ENCODE measurements at regions not wholly inside any gene's neighbourhood (a gene's known extent, or its start where the extent isn't known, plus 50 kb on each side); places are given as distances from the start of the nearest gene placed in this dataset.

DNA sequence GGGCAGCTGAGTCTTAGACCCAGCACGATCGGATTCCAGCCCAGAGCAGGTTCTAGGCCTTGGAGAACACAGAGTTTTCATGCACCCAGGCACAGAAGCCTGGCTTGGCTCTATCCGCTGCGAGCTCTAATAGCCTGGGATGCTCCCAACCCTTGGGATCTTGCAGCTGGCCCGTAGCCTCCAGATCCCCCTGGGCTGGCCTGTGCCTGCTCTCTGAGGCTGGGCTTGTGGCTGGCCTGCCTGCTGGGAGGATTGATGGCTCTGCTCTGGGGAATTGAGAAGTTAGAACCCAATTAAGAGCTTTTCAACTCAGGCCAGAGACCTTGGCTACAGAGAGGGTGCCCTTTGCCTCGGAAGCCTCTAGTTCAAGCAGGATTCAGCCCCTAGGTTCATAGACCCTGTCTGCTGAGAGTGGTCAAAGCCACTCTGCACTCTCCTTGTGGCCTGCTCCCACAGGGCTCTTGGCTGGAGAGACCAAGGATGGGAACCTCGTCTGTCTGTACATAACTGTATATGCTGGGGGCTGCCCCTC, 64.4 kb downstream of the MAGEF1 start:
- Histone ChIP-seq H3K36me3 (ENCODE audit: control insufficient read depth in 2 of 2, insufficient read depth in 2 of 2, low read length in 1 of 2) (no peaks in the 10 kb centered on the region), H3K27me3 (ENCODE audit: control insufficient read depth in 2 of 2, insufficient read depth in 1 of 2, low read length in 1 of 2) (no peaks in the 10 kb centered on the region), H3K27ac (ENCODE audit: low read depth in 1 of 2, low read length in 1 of 2) (no peak overlapping the region), H3K4me3 (ENCODE audit: low read length in 2 of 2) (no peak overlapping the region), H3K9me3 (ENCODE audit: control insufficient read depth in 2 of 2, insufficient read depth in 1 of 2, low read length in 1 of 2) (no peaks in the 10 kb centered on the region), H3K4me1 (ENCODE audit: control insufficient read depth in 2 of 2, insufficient read depth in 2 of 2, low read length in 2 of 2) (peaks cover 0 to 2% of the 10 kb centered on the region in 2 donors)
- 98% methylated on average over 7 of the region's 7 CpGs for WGBS
- DNase-seq (ENCODE audit: low read depth in 6 of 9, low spot score in 9 of 9): no peak

DNA sequence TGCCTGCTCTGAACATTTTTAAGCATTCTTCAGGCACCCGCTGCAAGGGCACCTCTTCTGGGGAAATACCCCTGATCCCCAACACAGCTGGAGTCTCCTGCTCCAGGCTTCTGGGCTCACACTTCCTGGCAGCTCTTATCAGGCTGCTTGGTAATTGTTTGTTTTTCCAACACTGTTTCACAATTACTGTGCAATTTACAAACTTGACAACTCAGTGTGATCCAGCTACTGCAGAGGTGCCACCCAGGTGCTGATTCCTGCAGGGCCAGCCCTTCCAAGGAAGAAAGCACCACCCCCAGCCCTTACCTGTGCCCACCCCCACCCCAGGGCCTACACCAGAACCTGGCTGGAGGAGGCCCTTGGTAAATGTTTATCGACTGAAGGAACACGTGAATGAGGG, 66.5 kb downstream of the MAGEF1 start:
- Histone ChIP-seq H3K36me3 (ENCODE audit: control insufficient read depth in 2 of 2, insufficient read depth in 2 of 2, low read length in 1 of 2) (no peaks in the 10 kb centered on the region), H3K27me3 (ENCODE audit: control insufficient read depth in 2 of 2, insufficient read depth in 1 of 2, low read length in 1 of 2) (no peaks in the 10 kb centered on the region), H3K4me3 (ENCODE audit: low read length in 2 of 2) (no peak overlapping the region), H3K4me1 (ENCODE audit: control insufficient read depth in 2 of 2, insufficient read depth in 2 of 2, low read length in 2 of 2) (no peaks in the 10 kb centered on the region), H3K27ac (ENCODE audit: low read depth in 1 of 2, low read length in 1 of 2) (no peak overlapping the region), H3K9me3 (ENCODE audit: control insufficient read depth in 2 of 2, insufficient read depth in 1 of 2, low read length in 1 of 2) (no peaks in the 10 kb centered on the region)
- no peak for DNase-seq (ENCODE audit: low read depth in 6 of 9, low spot score in 9 of 9)
- WGBS: 92% methylated on average over 3 of the region's 3 CpGs

DNA sequence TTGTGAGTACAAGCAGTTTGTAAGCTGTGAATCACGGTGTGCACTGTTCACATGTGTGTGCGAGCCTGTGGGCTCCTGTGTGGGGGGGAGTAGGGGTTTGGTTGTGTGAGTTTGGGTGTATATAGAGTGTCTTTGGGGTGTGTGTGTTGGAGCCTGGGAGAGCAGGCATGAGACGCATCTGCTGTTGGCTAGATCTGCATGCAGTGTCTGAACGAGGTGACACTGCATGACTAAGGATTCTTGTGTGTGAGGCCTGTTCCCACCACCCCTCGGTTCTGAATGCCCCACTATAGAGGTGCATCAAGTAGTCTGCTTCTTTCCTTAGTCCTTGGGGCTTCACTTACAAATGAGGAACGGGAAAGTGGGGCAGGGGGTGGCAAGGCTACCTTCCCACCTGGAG, 68.4 kb downstream of the MAGEF1 start:
- Histone ChIP-seq H3K4me1 (ENCODE audit: control insufficient read depth in 2 of 2, insufficient read depth in 2 of 2, low read length in 2 of 2) (peaks cover 0 to 18% of the 10 kb centered on the region in 2 donors), H3K27ac (ENCODE audit: low read depth in 1 of 2, low read length in 1 of 2) (no peak overlapping the region), H3K36me3 (ENCODE audit: control insufficient read depth in 2 of 2, insufficient read depth in 2 of 2, low read length in 1 of 2) (no peaks in the 10 kb centered on the region), H3K9me3 (ENCODE audit: control insufficient read depth in 2 of 2, insufficient read depth in 1 of 2, low read length in 1 of 2) (no peaks in the 10 kb centered on the region), H3K27me3 (ENCODE audit: control insufficient read depth in 2 of 2, insufficient read depth in 1 of 2, low read length in 1 of 2) (no peaks in the 10 kb centered on the region), H3K4me3 (ENCODE audit: low read length in 2 of 2) (no peak overlapping the region)
- DNase-seq (ENCODE audit: low read depth in 6 of 9, low spot score in 9 of 9): no peak
- 76% methylated on average over 6 of the region's 6 CpGs for WGBS

DNA sequence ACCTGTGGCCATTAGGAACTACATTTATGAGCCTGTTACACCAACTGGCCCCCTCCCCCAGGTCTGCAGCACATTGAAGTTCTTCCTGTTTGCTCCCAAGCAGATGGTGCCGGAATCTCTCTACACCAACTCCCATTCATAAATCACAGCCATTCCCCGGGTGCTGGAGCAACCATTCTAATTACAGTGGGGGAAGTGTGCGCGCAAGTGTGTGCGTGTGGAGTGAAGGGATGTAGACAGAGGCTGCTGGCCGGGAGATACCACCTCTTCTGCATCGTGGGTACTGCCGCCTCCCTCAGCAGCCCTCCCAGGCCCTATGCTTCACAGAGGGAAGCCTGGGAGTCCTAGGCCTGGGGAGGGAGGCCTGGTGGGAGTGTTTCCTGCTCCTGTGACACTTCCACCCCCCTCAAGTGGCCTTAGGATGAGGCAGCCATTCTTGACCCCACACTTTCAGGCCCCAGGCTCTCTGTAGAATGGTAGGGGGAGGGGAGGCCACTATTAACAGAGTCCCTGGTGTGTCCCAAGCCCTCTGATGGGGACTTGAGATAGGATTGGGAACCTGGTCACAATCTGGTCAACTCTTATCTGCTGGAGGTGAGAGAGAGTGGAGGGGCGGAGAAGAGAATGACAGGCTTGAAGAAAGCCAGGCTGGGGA, 69.1 kb downstream of the MAGEF1 start:
- WGBS: 55% methylated on average over 9 of the region's 9 CpGs
- no peaks in the 10 kb centered on the region for H3K27me3 ChIP-seq (ENCODE audit: control insufficient read depth in 2 of 2, insufficient read depth in 1 of 2, low read length in 1 of 2)
- H3K9me3 ChIP-seq (ENCODE audit: control insufficient read depth in 2 of 2, insufficient read depth in 1 of 2, low read length in 1 of 2): no peaks in the 10 kb centered on the region
- H3K4me1 ChIP-seq (ENCODE audit: control insufficient read depth in 2 of 2, insufficient read depth in 2 of 2, low read length in 2 of 2): peaks cover 0 to 23% of the 10 kb centered on the region in 2 donors
- no peak for DNase-seq (ENCODE audit: low read depth in 6 of 9, low spot score in 9 of 9)
- H3K4me3 ChIP-seq (ENCODE audit: low read length in 2 of 2): no peak overlapping the region
- no peak overlapping the region for H3K27ac ChIP-seq (ENCODE audit: low read depth in 1 of 2, low read length in 1 of 2)
- H3K36me3 ChIP-seq (ENCODE audit: control insufficient read depth in 2 of 2, insufficient read depth in 2 of 2, low read length in 1 of 2): no peaks in the 10 kb centered on the region

DNA sequence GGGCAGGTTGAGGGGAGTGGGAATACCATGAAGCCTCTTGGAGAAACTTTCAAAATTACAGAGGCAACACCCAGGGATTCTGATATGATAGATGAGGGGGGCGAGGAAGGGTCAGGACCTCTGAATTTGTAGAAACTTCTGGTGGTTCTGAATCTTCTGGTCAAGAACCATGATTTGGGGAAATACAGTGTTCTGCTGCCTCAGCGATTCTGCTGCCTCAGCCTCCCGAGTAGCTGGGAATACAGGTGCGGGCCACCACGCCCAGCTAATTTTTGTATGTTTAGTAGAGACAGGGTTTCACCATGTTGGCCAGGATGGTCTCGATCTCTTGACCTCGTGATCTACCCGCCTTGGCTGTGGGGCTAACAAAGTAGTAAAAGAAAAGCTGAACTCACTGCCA, 70.4 kb downstream of the MAGEF1 start:
- H3K36me3 ChIP-seq (ENCODE audit: control insufficient read depth in 2 of 2, insufficient read depth in 2 of 2, low read length in 1 of 2): no peaks in the 10 kb centered on the region
- DNase-seq (ENCODE audit: low read depth in 6 of 9, low spot score in 9 of 9): no peak
- WGBS: 96% methylated on average over 8 of the region's 8 CpGs
- H3K4me3 ChIP-seq (ENCODE audit: low read length in 2 of 2): no peak overlapping the region
- peaks cover 0 to 35% of the 10 kb centered on the region in 2 donors for H3K4me1 ChIP-seq (ENCODE audit: control insufficient read depth in 2 of 2, insufficient read depth in 2 of 2, low read length in 2 of 2)
- no peaks in the 10 kb centered on the region for H3K27me3 ChIP-seq (ENCODE audit: control insufficient read depth in 2 of 2, insufficient read depth in 1 of 2, low read length in 1 of 2)
- no peaks in the 10 kb centered on the region for H3K9me3 ChIP-seq (ENCODE audit: control insufficient read depth in 2 of 2, insufficient read depth in 1 of 2, low read length in 1 of 2)
- H3K27ac ChIP-seq (ENCODE audit: low read depth in 1 of 2, low read length in 1 of 2): no peak overlapping the region

DNA sequence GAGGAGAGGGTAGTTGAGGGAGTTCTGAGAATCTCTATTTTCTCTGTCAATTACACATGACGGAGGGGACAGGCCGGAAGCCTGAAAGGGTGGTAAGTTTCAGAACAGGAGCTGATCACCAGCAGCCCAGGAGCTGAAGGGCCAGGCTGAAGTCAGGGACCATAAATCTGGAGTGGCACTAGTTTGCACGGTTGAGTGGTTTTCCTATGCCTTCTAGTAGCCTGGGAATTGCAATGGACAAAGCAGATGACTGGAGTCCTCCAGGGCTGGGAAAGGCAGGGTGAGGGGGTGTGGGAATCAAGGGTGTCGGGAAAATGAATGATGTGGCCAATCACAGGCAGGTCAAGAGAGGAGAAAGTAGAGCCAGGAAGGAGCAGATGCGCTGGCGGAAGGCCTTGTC, 72.5 kb downstream of the MAGEF1 start:
- no peak for DNase-seq (ENCODE audit: low read depth in 6 of 9, low spot score in 9 of 9)
- Histone ChIP-seq H3K4me1 (ENCODE audit: control insufficient read depth in 2 of 2, insufficient read depth in 2 of 2, low read length in 2 of 2) (peaks cover 0 to 42% of the 10 kb centered on the region in 2 donors), H3K27ac (ENCODE audit: low read depth in 1 of 2, low read length in 1 of 2) (no peak overlapping the region), H3K36me3 (ENCODE audit: control insufficient read depth in 2 of 2, insufficient read depth in 2 of 2, low read length in 1 of 2) (no peaks in the 10 kb centered on the region), H3K4me3 (ENCODE audit: low read length in 2 of 2) (no peak overlapping the region), H3K9me3 (ENCODE audit: control insufficient read depth in 2 of 2, insufficient read depth in 1 of 2, low read length in 1 of 2) (no peaks in the 10 kb centered on the region), H3K27me3 (ENCODE audit: control insufficient read depth in 2 of 2, insufficient read depth in 1 of 2, low read length in 1 of 2) (no peaks in the 10 kb centered on the region)
- 69% methylated on average over 6 of the region's 6 CpGs for WGBS

DNA sequence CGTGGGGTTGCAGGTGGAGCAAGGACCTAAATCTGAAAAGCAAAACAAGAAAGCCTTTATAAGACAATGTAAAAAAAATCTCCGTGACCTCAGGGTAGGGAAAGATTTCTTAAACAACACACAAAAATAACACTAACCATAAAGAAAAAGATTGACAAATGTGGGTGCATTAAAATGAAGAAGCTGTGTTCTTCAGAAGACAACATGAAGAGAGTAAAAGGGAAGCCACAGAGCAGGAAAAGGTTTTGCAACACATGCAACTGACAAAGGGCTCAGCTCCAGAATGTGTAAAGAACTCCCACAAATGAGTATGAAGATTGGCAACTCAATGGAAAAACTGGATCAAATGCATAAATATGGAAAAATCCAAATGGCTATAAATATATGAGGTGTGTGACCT, 74.2 kb downstream of the MAGEF1 start:
- H3K27ac ChIP-seq (ENCODE audit: low read depth in 1 of 2, low read length in 1 of 2): peak overlapping the region in 1 of 2 donors; percentile 60
- H3K4me3 ChIP-seq (ENCODE audit: low read length in 2 of 2): no peak overlapping the region
- H3K27me3 ChIP-seq (ENCODE audit: control insufficient read depth in 2 of 2, insufficient read depth in 1 of 2, low read length in 1 of 2): no peaks in the 10 kb centered on the region
- H3K9me3 ChIP-seq (ENCODE audit: control insufficient read depth in 2 of 2, insufficient read depth in 1 of 2, low read length in 1 of 2): no peaks in the 10 kb centered on the region
- peak in 6 of 9 donors; percentile 13 to 70 (median 21) for DNase-seq (ENCODE audit: low read depth in 6 of 9, low spot score in 9 of 9)
- 13% methylated on average over 2 of the region's 2 CpGs for WGBS
- peaks cover 0 to 42% of the 10 kb centered on the region in 2 donors for H3K4me1 ChIP-seq (ENCODE audit: control insufficient read depth in 2 of 2, insufficient read depth in 2 of 2, low read length in 2 of 2)
- H3K36me3 ChIP-seq (ENCODE audit: control insufficient read depth in 2 of 2, insufficient read depth in 2 of 2, low read length in 1 of 2): no peaks in the 10 kb centered on the region

DNA sequence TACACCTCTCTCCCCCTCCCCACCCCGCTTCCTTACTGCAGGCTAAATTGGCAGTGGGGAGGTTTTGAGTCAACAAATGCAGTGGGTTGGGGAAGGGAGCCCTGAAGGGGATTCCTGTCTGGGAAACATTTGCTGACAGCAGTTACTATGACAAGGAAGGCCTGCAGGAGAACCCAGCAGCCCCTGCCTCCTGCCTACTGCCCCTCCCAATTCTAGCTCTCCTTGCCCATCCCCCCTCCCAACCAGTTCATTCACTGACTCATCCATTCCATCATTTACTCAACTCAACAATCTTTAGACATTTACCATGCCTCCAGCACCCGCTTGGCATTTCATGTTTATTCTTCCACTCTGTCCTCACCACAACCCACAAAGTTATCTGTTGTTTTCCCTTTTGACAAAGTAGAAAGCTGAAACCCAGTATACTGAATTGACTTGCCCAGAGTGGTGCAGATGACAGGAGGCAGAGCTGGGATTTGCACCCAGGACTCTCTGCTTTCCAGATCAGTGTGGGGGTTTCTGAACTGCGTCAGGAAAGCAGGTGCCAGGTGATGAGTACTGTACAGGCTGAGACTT, 75.0 kb downstream of the MAGEF1 start:
- DNase-seq (ENCODE audit: low read depth in 6 of 9, low spot score in 9 of 9): peak in 2 of 9 donors; percentile 16 to 53
- WGBS: 63% methylated on average over 3 of the region's 3 CpGs

DNA sequence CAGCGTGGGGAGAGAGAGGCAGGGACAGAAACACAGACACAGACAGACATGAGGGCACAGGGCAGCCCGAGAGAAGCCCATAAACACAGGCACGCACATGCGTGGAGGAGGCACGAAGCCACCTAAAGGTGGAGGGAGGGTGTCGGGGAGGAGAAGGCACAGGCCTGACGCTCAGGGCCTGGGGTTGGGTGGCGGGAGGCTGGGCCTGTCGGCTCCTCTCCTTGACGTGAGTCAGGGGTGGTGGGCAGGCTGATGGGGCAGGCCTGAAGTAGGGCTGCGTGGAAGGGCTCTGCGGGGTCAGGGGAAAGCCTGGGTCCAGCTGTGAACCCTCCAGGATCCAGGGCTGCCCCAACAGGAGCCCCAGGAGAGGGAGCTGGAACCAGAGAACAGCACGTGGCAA, 74.2 kb downstream of the EPHB3 start:
- 92% methylated on average over 13 of the region's 13 CpGs for WGBS
- Histone ChIP-seq H3K9me3 (ENCODE audit: control insufficient read depth in 2 of 2, insufficient read depth in 1 of 2, low read length in 1 of 2) (no peaks in the 10 kb centered on the region), H3K36me3 (ENCODE audit: control insufficient read depth in 2 of 2, insufficient read depth in 2 of 2, low read length in 1 of 2) (no peaks in the 10 kb centered on the region), H3K27ac (ENCODE audit: low read depth in 1 of 2, low read length in 1 of 2) (no peak overlapping the region), H3K27me3 (ENCODE audit: control insufficient read depth in 2 of 2, insufficient read depth in 1 of 2, low read length in 1 of 2) (no peaks in the 10 kb centered on the region), H3K4me3 (ENCODE audit: low read length in 2 of 2) (no peak overlapping the region), H3K4me1 (ENCODE audit: control insufficient read depth in 2 of 2, insufficient read depth in 2 of 2, low read length in 2 of 2) (peaks cover 0 to 42% of the 10 kb centered on the region in 2 donors)
- DNase-seq (ENCODE audit: low read depth in 6 of 9, low spot score in 9 of 9): no peak

More for the DNA sequence above, 75.0 kb downstream of the MAGEF1 start:
- H3K27me3 ChIP-seq (ENCODE audit: control insufficient read depth in 2 of 2, insufficient read depth in 1 of 2, low read length in 1 of 2): no peaks in the 10 kb centered on the region
- H3K4me1 ChIP-seq (ENCODE audit: control insufficient read depth in 2 of 2, insufficient read depth in 2 of 2, low read length in 2 of 2): peaks cover 0 to 42% of the 10 kb centered on the region in 2 donors
- H3K36me3 ChIP-seq (ENCODE audit: control insufficient read depth in 2 of 2, insufficient read depth in 2 of 2, low read length in 1 of 2): no peaks in the 10 kb centered on the region
- no peak overlapping the region for H3K4me3 ChIP-seq (ENCODE audit: low read length in 2 of 2)
- peak overlapping the region in 1 of 2 donors; percentile 60 for H3K27ac ChIP-seq (ENCODE audit: low read depth in 1 of 2, low read length in 1 of 2)
- no peaks in the 10 kb centered on the region for H3K9me3 ChIP-seq (ENCODE audit: control insufficient read depth in 2 of 2, insufficient read depth in 1 of 2, low read length in 1 of 2)
